ENCODE measurements at regions not wholly inside any gene's neighbourhood (a gene's known extent, or its start where the extent isn't known, plus 50 kb on each side); places are given as distances from the start of the nearest gene placed in this dataset.

DNA sequence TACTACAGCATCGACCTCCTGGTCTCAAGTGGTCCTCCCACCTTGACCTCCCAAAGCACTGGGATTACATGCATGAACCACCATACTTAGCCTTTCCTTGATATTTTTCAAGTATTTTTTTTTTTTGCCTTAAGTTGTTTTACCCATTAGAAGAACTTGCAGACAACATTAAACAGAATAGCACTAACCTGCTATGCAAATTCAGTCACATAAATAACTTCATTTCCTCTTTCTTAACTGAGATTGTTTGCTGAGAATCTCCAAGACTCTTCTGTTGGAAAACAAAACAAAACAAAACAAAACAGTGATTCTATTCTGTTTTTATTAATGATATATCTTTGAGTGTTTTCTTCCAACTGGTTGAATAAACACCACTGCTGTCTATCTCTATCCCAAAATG lies 115.9 kb upstream of the IFNG-AS1 start:
- H3K79me2 ChIP-seq (ENCODE audit: insufficient read depth, low read length), result no peaks in the 10 kb centered on the region
- H3K4me1 ChIP-seq (ENCODE audit: insufficient read depth, low read length), result no peaks in the 10 kb centered on the region
- no peaks in the 10 kb centered on the region for H3K27me3 ChIP-seq (ENCODE audit: control insufficient read depth in 1 of 2, insufficient read depth in 2 of 2, low read length in 2 of 2)
- FAIRE-seq (no peak), ATAC-seq (no peak), DNase-seq (ENCODE audit: low spot score) (no peak)
- H3K9me3 ChIP-seq (ENCODE audit: low read length), result no peaks in the 10 kb centered on the region
- no peaks in the 10 kb centered on the region for H4K20me1 ChIP-seq (ENCODE audit: insufficient read depth, low read length)
- intact Hi-C loops (cut with micrococcal nuclease; ENCODE audit: unreplicated experiment) (no loop called here), in situ Hi-C loops (cut with HindIII; ENCODE audit: extremely low pct_ligation_motif_present, low pct_unique_long_range_greater_than_20kb) (no loop called here)
- no peak overlapping the region for H3K4me2 ChIP-seq (ENCODE audit: low read depth, low read length)
- 0% methylated on average over 1 of the region's 1 CpG for WGBS (ENCODE audit: low lambda C conversion rate)
- TF ChIP-seq ZBTB7B (CRISPR knock-in tag; IDR thresholded peaks at IDR 0.05) (no peak), ZNF430 (CRISPR knock-in tag; IDR thresholded peaks at IDR 0.05) (no peak), ZNF772 (CRISPR knock-in tag; IDR thresholded peaks at IDR 0.05) (no peak), KMT2B (CRISPR knock-in tag; IDR thresholded peaks at IDR 0.05) (no peak), SNRNP70 (IDR thresholded peaks at IDR 0.05; ENCODE audit: low read depth, low read length) (no peak), CBX2 (IDR thresholded peaks at IDR 0.05; ENCODE audit: low read depth, low read length) (no peak), CBX2 (CRISPR knock-in tag; IDR thresholded peaks at IDR 0.05; ENCODE audit: low read depth) (no peak), ZNF674 (CRISPR knock-in tag; IDR thresholded peaks at IDR 0.05; ENCODE audit: low read depth) (no peak), JARID2 (CRISPR knock-in tag; IDR thresholded peaks at IDR 0.05; ENCODE audit: insufficient replicate concordance) (no peak), ZSCAN22 (CRISPR knock-in tag; IDR thresholded peaks at IDR 0.05) (no peak), ZSCAN12 (CRISPR knock-in tag; IDR thresholded peaks at IDR 0.05) (no peak)
- TF ChIP-seq, protein P1, sequence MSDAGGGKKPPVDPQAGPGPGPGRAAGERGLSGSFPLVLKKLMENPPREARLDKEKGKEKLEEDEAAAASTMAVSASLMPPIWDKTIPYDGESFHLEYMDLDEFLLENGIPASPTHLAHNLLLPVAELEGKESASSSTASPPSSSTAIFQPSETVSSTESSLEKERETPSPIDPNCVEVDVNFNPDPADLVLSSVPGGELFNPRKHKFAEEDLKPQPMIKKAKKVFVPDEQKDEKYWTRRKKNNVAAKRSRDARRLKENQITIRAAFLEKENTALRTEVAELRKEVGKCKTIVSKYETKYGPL (CRISPR knock-in tag; IDR thresholded peaks at IDR 0.05), result no peak
- TF ChIP-seq, protein P2, sequence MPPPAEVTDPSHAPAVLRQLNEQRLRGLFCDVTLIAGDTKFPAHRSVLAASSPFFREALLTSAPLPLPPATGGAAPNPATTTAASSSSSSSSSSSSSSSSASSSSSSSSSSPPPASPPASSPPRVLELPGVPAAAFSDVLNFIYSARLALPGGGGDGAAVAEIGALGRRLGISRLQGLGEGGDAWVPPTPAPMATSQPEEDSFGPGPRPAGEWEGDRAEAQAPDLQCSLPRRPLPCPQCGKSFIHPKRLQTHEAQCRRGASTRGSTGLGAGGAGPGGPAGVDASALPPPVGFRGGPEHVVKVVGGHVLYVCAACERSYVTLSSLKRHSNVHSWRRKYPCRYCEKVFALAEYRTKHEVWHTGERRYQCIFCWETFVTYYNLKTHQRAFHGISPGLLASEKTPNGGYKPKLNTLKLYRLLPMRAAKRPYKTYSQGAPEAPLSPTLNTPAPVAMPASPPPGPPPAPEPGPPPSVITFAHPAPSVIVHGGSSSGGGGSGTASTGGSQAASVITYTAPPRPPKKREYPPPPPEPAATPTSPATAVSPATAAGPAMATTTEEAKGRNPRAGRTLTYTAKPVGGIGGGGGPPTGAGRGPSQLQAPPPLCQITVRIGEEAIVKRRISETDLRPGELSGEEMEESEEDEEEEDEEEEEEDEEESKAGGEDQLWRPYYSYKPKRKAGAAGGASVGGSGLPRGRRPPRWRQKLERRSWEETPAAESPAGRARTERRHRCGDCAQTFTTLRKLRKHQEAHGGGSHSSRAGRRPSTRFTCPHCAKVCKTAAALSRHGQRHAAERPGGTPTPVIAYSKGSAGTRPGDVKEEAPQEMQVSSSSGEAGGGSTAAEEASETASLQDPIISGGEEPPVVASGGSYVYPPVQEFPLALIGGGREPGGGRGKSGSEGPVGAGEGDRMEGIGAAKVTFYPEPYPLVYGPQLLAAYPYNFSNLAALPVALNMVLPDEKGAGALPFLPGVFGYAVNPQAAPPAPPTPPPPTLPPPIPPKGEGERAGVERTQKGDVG (CRISPR knock-in tag; IDR thresholded peaks at IDR 0.05; ENCODE audit: borderline replicate concordance), result no peak
- TF ChIP-seq, protein P3, sequence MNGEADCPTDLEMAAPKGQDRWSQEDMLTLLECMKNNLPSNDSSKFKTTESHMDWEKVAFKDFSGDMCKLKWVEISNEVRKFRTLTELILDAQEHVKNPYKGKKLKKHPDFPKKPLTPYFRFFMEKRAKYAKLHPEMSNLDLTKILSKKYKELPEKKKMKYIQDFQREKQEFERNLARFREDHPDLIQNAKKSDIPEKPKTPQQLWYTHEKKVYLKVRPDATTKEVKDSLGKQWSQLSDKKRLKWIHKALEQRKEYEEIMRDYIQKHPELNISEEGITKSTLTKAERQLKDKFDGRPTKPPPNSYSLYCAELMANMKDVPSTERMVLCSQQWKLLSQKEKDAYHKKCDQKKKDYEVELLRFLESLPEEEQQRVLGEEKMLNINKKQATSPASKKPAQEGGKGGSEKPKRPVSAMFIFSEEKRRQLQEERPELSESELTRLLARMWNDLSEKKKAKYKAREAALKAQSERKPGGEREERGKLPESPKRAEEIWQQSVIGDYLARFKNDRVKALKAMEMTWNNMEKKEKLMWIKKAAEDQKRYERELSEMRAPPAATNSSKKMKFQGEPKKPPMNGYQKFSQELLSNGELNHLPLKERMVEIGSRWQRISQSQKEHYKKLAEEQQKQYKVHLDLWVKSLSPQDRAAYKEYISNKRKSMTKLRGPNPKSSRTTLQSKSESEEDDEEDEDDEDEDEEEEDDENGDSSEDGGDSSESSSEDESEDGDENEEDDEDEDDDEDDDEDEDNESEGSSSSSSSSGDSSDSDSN (CRISPR knock-in tag; IDR thresholded peaks at IDR 0.05), result no peak
- ChIA-PET CTCF (ENCODE audit: low intra/inter-chr PET ratio, low total read pairs) (no interaction called here), POLR2A (no interaction called here)
- no peak overlapping the region for H3K27ac ChIP-seq (ENCODE audit: extremely low read length, insufficient read depth, low read length)
- no TSS peak for BruUV-seq (replicated peaks)
- no peak overlapping the region for H3K4me3 ChIP-seq (replicated peaks in 1 of 3; ENCODE audit: insufficient read depth in 1 of 3, low read depth in 2 of 3, low read length in 3 of 3)
- no peak overlapping the region for H3K9ac ChIP-seq (ENCODE audit: insufficient read depth, low read depth, low read length)
- H3K36me3 ChIP-seq (replicated peaks in 1 of 2; ENCODE audit: control insufficient read depth in 1 of 2, insufficient read depth in 2 of 2, low read length in 2 of 2), result no peaks in the 10 kb centered on the region
- no peak overlapping the region for H2AFZ ChIP-seq (ENCODE audit: low read length)
